HAP-1 (cell line): ENCODE measurements at regions not wholly inside any gene's neighbourhood (a gene's known extent, or its start where the extent isn't known, plus 50 kb on each side); places are given as distances from the start of the nearest gene placed in this dataset.
"Not testable (repeated sequence)": the region's sequence is repeated elsewhere in the genome, so short reads cannot be mapped to it uniquely, and the experiment has no call there.

Source experiments
- DNase-seq, 2 experiments: peaks; one replicate each; pipeline ENCODE4 v3.0.0-alpha.2; 2016 to 2020; ENCODE audit warnings: low spot score in 2 of 2
- H3K27me3 ChIP-seq: fragments of 250-450 bp; sonication (Bioruptor Pico); 2 replicates; pipeline ENCODE4 v1.5.1; 2020; ENCODE audit warnings: low read depth, mild to moderate bottlenecking, moderate library complexity
- H3K36me3 ChIP-seq: fragments of 250-450 bp; sonication (Bioruptor Pico); replicated peaks from 2 replicates; pipeline ENCODE4 v1.5.1; 2020; ENCODE audit warnings: mild to moderate bottlenecking
- H3K4me1 ChIP-seq: fragments of 250-450 bp; sonication (Bioruptor Pico); 2 replicates; pipeline ENCODE4 v1.5.1; 2020; ENCODE audit warnings: mild to moderate bottlenecking
- H3K4me3 ChIP-seq: fragments of 250-450 bp; sonication (Bioruptor Pico); 2 replicates; pipeline ENCODE4 v1.5.1; 2020; ENCODE audit warnings: mild to moderate bottlenecking, moderate library complexity
- H3K9me3 ChIP-seq: fragments of 250-450 bp; sonication (Bioruptor Pico); 2 replicates; pipeline ENCODE4 v1.5.1; 2020; ENCODE audit warnings: mild to moderate bottlenecking, moderate library complexity
- in situ Hi-C: fragments of 300-500 bp; cut with MboI; formaldehyde crosslinking; loops from 3 replicates; pipeline ENCODE4 v1.14.3; 2020; ENCODE audit warnings: low sequenced_read_pairs, inconsistent platforms, mixed read lengths

DNA sequence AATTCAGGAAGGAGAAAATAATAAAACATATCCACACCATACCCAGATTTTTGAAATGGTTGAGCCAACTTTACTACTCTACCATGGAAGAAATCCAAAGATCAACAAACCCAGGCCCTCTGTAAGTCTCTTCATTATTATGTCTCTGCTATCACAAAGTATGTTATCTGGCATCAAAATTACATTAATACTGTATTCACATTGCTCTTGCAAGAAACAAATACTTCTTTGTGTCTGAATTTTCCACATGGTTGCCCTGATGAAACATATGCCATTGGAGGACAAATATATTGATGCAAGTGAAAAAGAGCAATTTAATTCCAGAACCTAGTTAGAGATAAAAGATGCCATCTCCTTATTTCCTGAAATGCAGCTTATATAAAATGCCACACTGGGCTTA, 204.0 kb downstream of the FZD1 start:
- in situ Hi-C loops, result no loop called here
- DNase-seq, result no peak
- Histone ChIP-seq H3K27me3 (no peaks in the 10 kb centered on the region), H3K9me3 (no peaks in the 10 kb centered on the region), H3K36me3 (no peaks in the 10 kb centered on the region), H3K4me3 (no peak overlapping the region), H3K4me1 (no peaks in the 10 kb centered on the region)

GRCh38 chr7:91473619-91474018, 209.4 kb downstream of the FZD1 start:
- H3K36me3 ChIP-seq, result no peaks in the 10 kb centered on the region
- no peak for DNase-seq
- in situ Hi-C loops, result no loop called here
- H3K4me1 ChIP-seq, result no peaks in the 10 kb centered on the region
- H3K27me3 ChIP-seq, result no peaks in the 10 kb centered on the region
- H3K4me3 ChIP-seq, result no peak overlapping the region
- H3K9me3 ChIP-seq, result no peaks in the 10 kb centered on the region; the same call in 1 of the 2 replicates

- in situ Hi-C loops, result no loop called here
- no peaks in the 10 kb centered on the region for H3K4me1 ChIP-seq
- no peak overlapping the region for H3K4me3 ChIP-seq
- no peaks in the 10 kb centered on the region for H3K36me3 ChIP-seq
- DNase-seq, result no peak
- H3K9me3 ChIP-seq, result no peaks in the 10 kb centered on the region; the same call in 1 of the 2 replicates
- H3K27me3 ChIP-seq, result no peaks in the 10 kb centered on the region
These were observed 209.8 kb downstream of the FZD1 start for GRCh38 chr7:91474074-91474473.

GRCh38 chr7:91480470-91480869, 216.2 kb downstream of the FZD1 start:
- H3K4me3 ChIP-seq, H3K9me3 ChIP-seq, H3K4me1 ChIP-seq, in situ Hi-C loops, H3K36me3 ChIP-seq, H3K27me3 ChIP-seq, DNase-seq: not testable (repeated sequence)

- H3K9me3 ChIP-seq, result no peaks in the 10 kb centered on the region
- in situ Hi-C loops, result no loop called here
- no peaks in the 10 kb centered on the region for H3K27me3 ChIP-seq
- H3K4me1 ChIP-seq, result no peaks in the 10 kb centered on the region
- H3K36me3 ChIP-seq, result no peaks in the 10 kb centered on the region
- no peak for DNase-seq
- no peak overlapping the region for H3K4me3 ChIP-seq
These were observed 227.6 kb downstream of the FZD1 start for GRCh38 chr7:91491868-91492267.

GRCh38 chr7:91492317-91492716, 228.1 kb downstream of the FZD1 start:
- H3K27me3 ChIP-seq, result no peaks in the 10 kb centered on the region
- DNase-seq, result no peak
- no peak overlapping the region for H3K4me3 ChIP-seq
- no peaks in the 10 kb centered on the region for H3K4me1 ChIP-seq
- in situ Hi-C loops, result no loop called here
- H3K36me3 ChIP-seq, result no peaks in the 10 kb centered on the region
- no peaks in the 10 kb centered on the region for H3K9me3 ChIP-seq

DNA sequence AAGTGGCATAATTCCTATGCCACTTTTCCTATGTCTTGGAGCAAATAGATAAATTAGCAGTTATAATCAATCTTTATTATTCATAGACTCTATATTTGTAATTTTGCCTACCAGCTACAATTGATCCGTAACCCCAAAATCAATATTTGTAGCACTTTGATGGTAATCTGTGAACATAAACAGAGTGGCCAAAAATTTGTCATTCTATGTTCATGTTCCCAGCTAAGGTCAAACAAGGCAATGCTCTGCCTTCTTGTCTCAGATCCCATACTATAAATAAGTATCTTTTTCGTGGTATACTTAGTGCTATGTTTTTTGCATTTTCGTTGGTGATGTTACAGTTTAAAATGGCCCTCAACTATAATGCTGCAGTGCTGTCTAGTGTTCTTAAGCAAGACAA, 228.5 kb downstream of the FZD1 start:
- H3K9me3 ChIP-seq, result no peaks in the 10 kb centered on the region
- H3K4me3 ChIP-seq, result no peak overlapping the region
- H3K36me3 ChIP-seq, result no peaks in the 10 kb centered on the region
- no peaks in the 10 kb centered on the region for H3K4me1 ChIP-seq
- H3K27me3 ChIP-seq, result no peaks in the 10 kb centered on the region
- DNase-seq, result no peak
- in situ Hi-C loops, result no loop called here

DNA sequence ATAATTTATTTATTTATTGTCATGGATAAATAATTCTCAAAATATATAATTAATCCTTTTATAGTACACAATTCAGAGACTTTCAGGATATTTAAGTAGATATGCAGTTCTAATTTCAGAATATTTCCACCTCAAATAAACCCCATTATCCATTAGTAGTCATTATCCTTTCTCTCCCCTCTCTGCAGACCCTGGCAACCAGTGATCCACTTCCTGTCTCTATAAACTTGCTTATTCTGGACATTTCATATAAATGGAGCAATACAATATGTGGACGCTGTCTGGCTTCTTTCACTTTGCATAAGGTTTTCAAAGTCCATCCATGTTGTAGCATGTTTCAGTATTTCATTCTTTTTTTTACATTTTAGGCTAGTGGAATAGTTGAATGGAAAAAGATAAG, 230.2 kb downstream of the FZD1 start:
- no peaks in the 10 kb centered on the region for H3K36me3 ChIP-seq
- no peak overlapping the region for H3K4me3 ChIP-seq
- no peaks in the 10 kb centered on the region for H3K9me3 ChIP-seq
- H3K27me3 ChIP-seq, result no peaks in the 10 kb centered on the region
- in situ Hi-C loops, result no loop called here
- DNase-seq, result no peak
- H3K4me1 ChIP-seq, result no peaks in the 10 kb centered on the region

DNA sequence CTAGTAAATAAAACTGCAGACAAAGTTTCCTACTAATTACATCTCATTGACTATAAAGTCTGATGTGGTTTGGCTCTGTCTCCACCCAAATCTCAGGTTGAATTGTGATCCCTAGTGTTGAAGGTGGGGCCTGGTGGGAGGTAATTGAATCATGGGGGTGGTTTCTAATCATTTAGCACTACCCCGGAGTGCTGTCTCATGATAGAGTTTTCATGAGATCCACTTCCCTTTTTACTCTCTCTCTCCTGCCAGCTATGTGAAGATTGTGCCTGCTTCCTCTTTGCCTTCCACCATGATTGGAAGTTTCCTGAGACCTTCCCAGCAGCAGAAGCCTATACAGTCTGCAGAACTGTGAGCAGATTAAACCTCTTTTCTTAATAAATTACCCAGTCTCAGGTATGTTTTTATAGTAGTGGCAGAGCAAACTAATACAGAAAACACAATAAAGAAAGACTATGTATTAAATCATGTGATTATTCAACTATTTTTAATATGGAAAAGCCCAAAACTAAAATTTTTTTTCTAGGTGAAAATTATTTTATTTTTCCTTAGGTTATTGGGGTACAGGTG, 232.1 kb downstream of the FZD1 start:
- no peaks in the 10 kb centered on the region for H3K36me3 ChIP-seq
- in situ Hi-C loops, result no loop called here
- H3K27me3 ChIP-seq, result no peaks in the 10 kb centered on the region
- no peaks in the 10 kb centered on the region for H3K4me1 ChIP-seq
- no peak for DNase-seq
- H3K9me3 ChIP-seq, result no peaks in the 10 kb centered on the region
- H3K4me3 ChIP-seq, result no peak overlapping the region

- H3K36me3 ChIP-seq, H3K4me1 ChIP-seq, H3K9me3 ChIP-seq, DNase-seq, H3K27me3 ChIP-seq, H3K4me3 ChIP-seq, in situ Hi-C loops: not testable (repeated sequence)
These were observed 233.0 kb downstream of the FZD1 start for GRCh38 chr7:91497277-91497676.

GRCh38 chr7:91503934-91504555, 239.8 kb downstream of the FZD1 start:
- Histone ChIP-seq H3K27me3 (no peaks in the 10 kb centered on the region; the same call in 1 of the 2 replicates), H3K4me1 (no peaks in the 10 kb centered on the region), H3K4me3 (no peak overlapping the region), H3K9me3 (no peaks in the 10 kb centered on the region), H3K36me3 (no peaks in the 10 kb centered on the region)
- DNase-seq, result no peak
- in situ Hi-C loops, result no loop called here

DNA sequence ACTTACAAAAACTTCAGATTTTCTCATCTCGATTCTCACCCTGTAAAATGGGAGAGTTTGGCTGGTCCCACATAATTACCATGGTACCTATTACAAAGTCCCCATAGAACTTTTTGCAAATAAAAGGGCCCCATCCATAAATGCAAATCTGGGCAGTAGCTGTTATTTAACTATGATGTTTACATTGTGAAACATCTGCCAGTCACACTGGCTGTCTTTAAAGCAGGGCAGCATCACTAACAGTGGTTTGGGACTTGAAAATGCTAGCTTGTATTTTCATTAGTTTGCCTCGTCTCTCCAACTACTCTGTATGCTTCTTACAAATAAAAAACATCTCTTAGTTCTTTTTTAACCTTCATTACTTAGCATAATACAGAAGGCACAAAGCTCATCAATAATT, 240.7 kb downstream of the FZD1 start:
- Histone ChIP-seq H3K4me3 (no peak overlapping the region), H3K36me3 (no peaks in the 10 kb centered on the region), H3K9me3 (no peaks in the 10 kb centered on the region), H3K27me3 (no peaks in the 10 kb centered on the region; the same call in 1 of the 2 replicates), H3K4me1 (no peaks in the 10 kb centered on the region)
- no peak for DNase-seq
- in situ Hi-C loops, result no loop called here

GRCh38 chr7:91506966-91507365, 242.7 kb downstream of the FZD1 start:
- H3K27me3 ChIP-seq, H3K4me3 ChIP-seq, in situ Hi-C loops, H3K9me3 ChIP-seq, H3K36me3 ChIP-seq, DNase-seq, H3K4me1 ChIP-seq: not testable (repeated sequence)

GRCh38 chr7:91511861-91512260, 247.6 kb downstream of the FZD1 start:
- H3K27me3 ChIP-seq, DNase-seq, in situ Hi-C loops, H3K9me3 ChIP-seq, H3K4me3 ChIP-seq, H3K4me1 ChIP-seq, H3K36me3 ChIP-seq: not testable (repeated sequence)

DNA sequence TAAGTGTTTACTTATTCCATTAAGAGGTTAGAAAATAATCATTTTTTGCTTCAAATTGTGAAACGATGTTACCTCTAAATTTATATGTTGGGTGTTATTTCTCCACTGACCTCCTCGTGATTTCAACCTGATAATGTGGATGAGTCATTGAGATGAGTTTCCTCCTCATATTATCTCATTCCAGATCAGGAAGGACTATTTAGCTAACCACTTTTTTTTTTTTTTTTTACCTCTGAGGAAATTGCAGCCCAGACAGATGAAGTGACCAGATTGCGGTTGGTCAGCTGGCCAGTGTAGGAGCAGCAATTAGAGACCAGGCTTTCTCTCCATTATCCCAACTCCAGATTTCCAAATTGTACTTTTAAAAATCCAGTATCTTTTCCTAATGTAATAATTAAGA, 248.7 kb downstream of the FZD1 start:
- no peaks in the 10 kb centered on the region for H3K27me3 ChIP-seq
- in situ Hi-C loops, result no loop called here

More for the DNA sequence above, 248.7 kb downstream of the FZD1 start:
- Histone ChIP-seq H3K4me1 (no peaks in the 10 kb centered on the region), H3K36me3 (no peaks in the 10 kb centered on the region), H3K4me3 (no peak overlapping the region), H3K9me3 (no peaks in the 10 kb centered on the region)
- DNase-seq, result no peak
